Caco-2 (cell line): ENCODE measurements at regions not wholly inside any gene's neighbourhood (a gene's known extent, or its start where the extent isn't known, plus 50 kb on each side); places are given as distances from the start of the nearest gene placed in this dataset.

Experiments
- BruUV-seq: library from RNA; stranded (reverse); fragments of 400-500 nt; replicated peaks from 2 replicates; lab custom pipeline; 2021; lab: Mats Ljungman, UMichigan
- CTCF ChIA-PET: fragments of 300-600 bp; sonication (Branson Sonifier 250); formaldehyde crosslinking; loops from one replicate; lab custom pipeline; 2022; ENCODE audit warnings: antibody characterized with exemption; lab: Charles Lee
- POLR2A ChIA-PET: fragments of 300-600 bp; sonication (Branson Sonifier 250); formaldehyde crosslinking; loops from one replicate; lab custom pipeline; 2022; ENCODE audit warnings: antibody characterized with exemption; lab: Charles Lee
- DNase-seq, 2 experiments: peaks; one replicate each; pipeline versions ENCODE4 v3.0.0 to v3.0.0-alpha.2; 2020 to 2022
- H3K27me3 ChIP-seq: replicated peaks from 2 replicates; pipeline ENCODE4 v1.6.0; 2011; ENCODE audit warnings: low read length; ENCODE audit not compliant: control insufficient read depth, insufficient read depth
- H3K36me3 ChIP-seq: 2 replicates; pipeline ENCODE4 v1.5.1; 2011; ENCODE audit warnings: low read length; ENCODE audit not compliant: control insufficient read depth, insufficient read depth
- H3K4me1 ChIP-seq: fragments of 250-450 bp; sonication (Bioruptor Pico); 2 replicates; pipeline ENCODE4 v1.5.1; 2020; ENCODE audit warnings: mild to moderate bottlenecking
- H3K4me3 ChIP-seq: 2 replicates; pipeline ENCODE4 v1.5.1; 2011; ENCODE audit warnings: low read depth, mild to moderate bottlenecking, control low read depth, low read length
- H3K9me3 ChIP-seq: fragments of 250-450 bp; sonication (Bioruptor Pico); 2 replicates; pipeline ENCODE4 v1.5.1; 2020; ENCODE audit warnings: mild to moderate bottlenecking, moderate library complexity
- H3K27ac Mint-ChIP-seq: one replicate; pipeline ENCODE4 v1.8.0; 2022; ENCODE audit warnings: mixed read lengths; ENCODE audit not compliant: unreplicated experiment
- H3K27me3 Mint-ChIP-seq: one replicate; pipeline ENCODE4 v1.8.0; 2022; ENCODE audit warnings: mixed read lengths; ENCODE audit not compliant: insufficient read depth, unreplicated experiment
- H3K36me3 Mint-ChIP-seq: one replicate; pipeline ENCODE4 v1.8.0; 2022; ENCODE audit warnings: mild to moderate bottlenecking, mixed read lengths; ENCODE audit not compliant: insufficient read depth, unreplicated experiment
- H3K4me1 Mint-ChIP-seq: one replicate; pipeline ENCODE4 v1.8.0; 2022; ENCODE audit warnings: low read depth, mixed read lengths; ENCODE audit not compliant: unreplicated experiment
- H3K4me3 Mint-ChIP-seq: one replicate; pipeline ENCODE4 v1.8.0; 2022; ENCODE audit warnings: mild to moderate bottlenecking, moderate library complexity, mixed read lengths; ENCODE audit not compliant: unreplicated experiment
- H3K9me3 Mint-ChIP-seq: one replicate; pipeline ENCODE4 v1.8.0; 2022; ENCODE audit warnings: mixed read lengths; ENCODE audit not compliant: unreplicated experiment
- intact Hi-C: fragments of 100-400 bp; cut with micrococcal nuclease; formaldehyde crosslinking; loops from one replicate; pipeline ENCODE4 v1.10.0; 2022; ENCODE audit not compliant: unreplicated experiment
- TF ChIP-seq, protein P1 (sequence below), 2 experiments: fragments of 200-600 bp in 1 of 2; IDR thresholded peaks; 1 replicate in 1 of 2; 2 replicates in 1 of 2; pipeline versions ENCODE4 v1.5.1 to v1.8.0; 2011 to 2022; ENCODE audit warnings: antibody characterized with exemption in 1 of 2, control low read depth in 1 of 2, inconsistent platforms in 1 of 2, low read depth in 1 of 2, low read length in 1 of 2, mild to moderate bottlenecking in 1 of 2, moderate library complexity in 1 of 2; ENCODE audit not compliant: insufficient read depth in 1 of 2, severe bottlenecking in 1 of 2, unreplicated experiment in 1 of 2

DNA sequence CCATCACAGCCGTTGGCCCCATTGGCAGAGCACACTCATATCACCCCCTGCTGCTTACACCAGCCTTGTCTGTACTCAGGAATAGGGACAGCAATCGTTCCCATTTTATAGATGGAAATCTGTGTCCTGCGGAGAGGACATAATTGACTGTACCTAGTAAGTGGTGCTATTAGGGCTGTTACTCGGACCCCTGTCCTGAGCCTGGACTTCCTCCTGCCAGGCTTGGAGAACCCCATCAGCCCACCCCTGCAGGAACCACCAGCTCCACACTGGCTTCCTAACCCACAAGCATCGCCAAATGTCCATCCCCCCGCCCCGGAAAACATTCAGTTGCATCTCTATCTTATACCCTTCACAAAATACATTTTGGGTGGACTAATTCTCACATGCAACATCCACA, 139.8 kb upstream of the RET start:
- peaks cover 30% of the 10 kb centered on the region for H3K27me3 Mint-ChIP-seq
- TF ChIP-seq, protein P1, sequence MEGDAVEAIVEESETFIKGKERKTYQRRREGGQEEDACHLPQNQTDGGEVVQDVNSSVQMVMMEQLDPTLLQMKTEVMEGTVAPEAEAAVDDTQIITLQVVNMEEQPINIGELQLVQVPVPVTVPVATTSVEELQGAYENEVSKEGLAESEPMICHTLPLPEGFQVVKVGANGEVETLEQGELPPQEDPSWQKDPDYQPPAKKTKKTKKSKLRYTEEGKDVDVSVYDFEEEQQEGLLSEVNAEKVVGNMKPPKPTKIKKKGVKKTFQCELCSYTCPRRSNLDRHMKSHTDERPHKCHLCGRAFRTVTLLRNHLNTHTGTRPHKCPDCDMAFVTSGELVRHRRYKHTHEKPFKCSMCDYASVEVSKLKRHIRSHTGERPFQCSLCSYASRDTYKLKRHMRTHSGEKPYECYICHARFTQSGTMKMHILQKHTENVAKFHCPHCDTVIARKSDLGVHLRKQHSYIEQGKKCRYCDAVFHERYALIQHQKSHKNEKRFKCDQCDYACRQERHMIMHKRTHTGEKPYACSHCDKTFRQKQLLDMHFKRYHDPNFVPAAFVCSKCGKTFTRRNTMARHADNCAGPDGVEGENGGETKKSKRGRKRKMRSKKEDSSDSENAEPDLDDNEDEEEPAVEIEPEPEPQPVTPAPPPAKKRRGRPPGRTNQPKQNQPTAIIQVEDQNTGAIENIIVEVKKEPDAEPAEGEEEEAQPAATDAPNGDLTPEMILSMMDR (IDR thresholded peaks at IDR 0.05; ENCODE audit: insufficient read depth in 1 of 2, low read depth in 1 of 2, low read length in 1 of 2, severe bottlenecking in 1 of 2, unreplicated experiment in 1 of 2), result no peak
- H3K4me1 ChIP-seq, result no peaks in the 10 kb centered on the region
- H3K9me3 ChIP-seq, result no peaks in the 10 kb centered on the region
- H3K27me3 ChIP-seq, result peaks cover 1% of the 10 kb centered on the region; the same call in 1 of the 2 replicates
- ChIA-PET POLR2A (no interaction called here), CTCF (no interaction called here)
- H3K4me1 Mint-ChIP-seq, result no peaks in the 10 kb centered on the region
- intact Hi-C loops, result no loop called here
- H3K4me3 Mint-ChIP-seq, result no peak overlapping the region
- no peaks in the 10 kb centered on the region for H3K9me3 Mint-ChIP-seq
- BruUV-seq, result no TSS peak
- no peaks in the 10 kb centered on the region for H3K36me3 Mint-ChIP-seq
- H3K27ac Mint-ChIP-seq, result no peak overlapping the region
- no peak for DNase-seq
- H3K4me3 ChIP-seq, result no peak overlapping the region
- H3K36me3 ChIP-seq, result no peaks in the 10 kb centered on the region

DNA sequence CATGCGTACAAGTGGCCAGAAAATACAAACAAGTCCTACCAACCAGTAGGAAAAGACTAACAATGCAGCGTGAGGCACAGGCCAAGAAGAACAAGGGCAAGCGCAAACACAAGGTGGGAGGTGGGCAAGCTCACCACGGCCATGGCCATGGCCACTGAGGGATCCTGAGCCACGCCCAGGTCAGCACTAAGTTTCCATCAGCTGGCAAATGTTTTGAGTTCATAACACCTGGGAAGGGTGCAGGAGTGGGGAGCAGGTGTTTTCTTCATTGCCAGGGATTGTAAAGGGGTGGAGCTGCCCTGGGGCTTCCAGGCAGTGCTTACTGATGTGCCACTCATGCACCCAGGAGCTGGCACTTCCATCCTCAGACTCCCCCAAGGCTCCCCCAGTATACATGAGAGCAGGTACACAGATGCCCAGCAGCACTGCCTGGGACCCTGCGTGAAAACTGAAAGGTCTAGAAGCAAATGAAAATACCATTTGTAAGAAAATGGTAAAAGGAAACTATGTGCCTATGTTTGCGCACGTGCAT, 139.2 kb upstream of the RET start:
- no peak for DNase-seq
- H3K27ac Mint-ChIP-seq, result no peak overlapping the region
- no peaks in the 10 kb centered on the region for H3K4me1 Mint-ChIP-seq
- H3K4me3 ChIP-seq, result no peak overlapping the region
- TF ChIP-seq, protein P1 (IDR thresholded peaks at IDR 0.05; ENCODE audit: insufficient read depth in 1 of 2, low read depth in 1 of 2, low read length in 1 of 2, severe bottlenecking in 1 of 2, unreplicated experiment in 1 of 2), result no peak
- H3K27me3 Mint-ChIP-seq, result peaks cover 27% of the 10 kb centered on the region
- no peaks in the 10 kb centered on the region for H3K4me1 ChIP-seq
- no peaks in the 10 kb centered on the region for H3K36me3 Mint-ChIP-seq
- ChIA-PET CTCF (no interaction called here), POLR2A (no interaction called here)
- intact Hi-C loops, result no loop called here
- no TSS peak for BruUV-seq
- H3K4me3 Mint-ChIP-seq, result no peak overlapping the region
- H3K27me3 ChIP-seq, result peaks cover 1% of the 10 kb centered on the region; the same call in 1 of the 2 replicates
- H3K9me3 ChIP-seq, result no peaks in the 10 kb centered on the region
- H3K36me3 ChIP-seq, result no peaks in the 10 kb centered on the region
- H3K9me3 Mint-ChIP-seq, result no peaks in the 10 kb centered on the region

DNA sequence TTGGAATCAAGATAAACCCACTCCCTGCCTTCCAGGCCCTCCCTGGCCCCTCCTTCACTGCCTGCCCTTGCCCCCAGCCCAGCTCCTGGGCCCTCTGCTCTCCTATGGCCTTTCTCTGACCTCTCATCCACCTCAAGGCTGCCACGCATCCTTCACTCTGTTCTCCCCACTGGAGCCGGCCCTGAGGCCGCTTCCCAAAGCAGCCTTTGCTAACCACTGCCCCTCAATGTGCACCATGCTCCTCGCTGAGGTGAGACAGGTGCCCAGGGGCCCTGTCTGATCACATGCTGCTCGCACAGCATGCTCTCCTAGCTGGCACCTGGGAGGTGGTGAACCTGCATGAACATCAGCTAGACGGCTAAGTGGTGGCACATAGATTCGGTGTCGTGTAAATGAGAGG, 138.5 kb upstream of the RET start:
- no peaks in the 10 kb centered on the region for H3K9me3 Mint-ChIP-seq
- H3K27me3 Mint-ChIP-seq, result peaks cover 24% of the 10 kb centered on the region
- no peaks in the 10 kb centered on the region for H3K36me3 Mint-ChIP-seq
- H3K4me1 Mint-ChIP-seq, result no peaks in the 10 kb centered on the region
- Histone ChIP-seq H3K4me3 (no peak overlapping the region), H3K4me1 (no peaks in the 10 kb centered on the region), H3K9me3 (no peaks in the 10 kb centered on the region), H3K27me3 (peaks cover 1% of the 10 kb centered on the region; the same call in 1 of the 2 replicates), H3K36me3 (no peaks in the 10 kb centered on the region)
- TF ChIP-seq, protein P1 (IDR thresholded peaks at IDR 0.05; ENCODE audit: insufficient read depth in 1 of 2, low read depth in 1 of 2, low read length in 1 of 2, severe bottlenecking in 1 of 2, unreplicated experiment in 1 of 2), result no peak
- H3K4me3 Mint-ChIP-seq, result no peak overlapping the region
- H3K27ac Mint-ChIP-seq, result no peak overlapping the region
- CTCF ChIA-PET, result no interaction called here
- no peak for DNase-seq
- BruUV-seq, result no TSS peak
- POLR2A ChIA-PET, result no interaction called here
- intact Hi-C loops, result no loop called here
